ENCODE measurements at regions not wholly inside any gene's neighbourhood (a gene's known extent, or its start where the extent isn't known, plus 50 kb on each side); places are given as distances from the start of the nearest gene placed in this dataset.

DNA sequence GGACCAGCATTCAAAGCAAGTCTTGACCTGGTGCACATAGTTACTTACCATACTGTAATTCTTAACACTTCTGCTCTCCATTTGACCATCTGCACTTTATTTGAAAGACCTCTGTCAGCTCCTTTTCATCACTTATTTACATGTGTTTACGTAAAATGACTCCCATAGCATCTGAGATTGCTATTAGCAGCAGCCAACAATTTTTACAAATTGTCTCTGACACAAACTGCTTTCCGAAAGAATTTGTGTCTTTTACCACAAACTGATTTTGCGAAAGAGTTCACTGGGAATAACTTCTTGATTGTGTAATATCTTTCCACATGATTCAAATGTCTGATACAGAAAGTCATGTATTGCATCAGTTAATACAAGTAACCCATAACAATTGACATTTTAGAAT lies 144.1 kb upstream of the PEX5L start:
- BruUV-seq (replicated peaks): no TSS peak
- ChIA-PET POLR2A (no interaction called here), CTCF (ENCODE audit: low intra/inter-chr PET ratio) (no interaction called here)
- Histone ChIP-seq H3K4me3 (no peak overlapping the region), H3K9me3 (replicated peaks; ENCODE audit: control insufficient read depth, insufficient read depth, low read depth, low read length) (no peaks in the 10 kb centered on the region), H3K4me2 (ENCODE audit: insufficient read depth, low read length) (no peak overlapping the region), H3K27ac (ENCODE audit: extremely low read depth, low read depth, low read length) (no peak overlapping the region), H3K4me1 (replicated peaks in 1 of 2; ENCODE audit: control insufficient read depth in 2 of 2, insufficient read depth in 2 of 2, low read length in 2 of 2) (no peaks in the 10 kb centered on the region), H3K9ac (ENCODE audit: insufficient read depth in 1 of 2, low read depth in 2 of 2, low read length in 2 of 2) (no peak overlapping the region), H2AFZ (ENCODE audit: low read depth, low read length) (no peak overlapping the region), H3K9me1 (ENCODE audit: control insufficient read depth, insufficient read depth, low read length) (no peaks in the 10 kb centered on the region), H4K20me1 (replicated peaks; ENCODE audit: control insufficient read depth, insufficient read depth, low read length) (no peaks in the 10 kb centered on the region), H3K79me2 (ENCODE audit: control insufficient read depth, insufficient read depth, low read length) (no peaks in the 10 kb centered on the region), H3K36me3 (ENCODE audit: control insufficient read depth, insufficient read depth, low read length) (no peaks in the 10 kb centered on the region), H3K27me3 (ENCODE audit: control insufficient read depth in 2 of 2, insufficient read depth in 2 of 2, low read length in 2 of 2) (no peaks in the 10 kb centered on the region)
- DNase-seq (ENCODE audit: extremely low read depth in 1 of 4, low spot score in 3 of 4) (no peak), FAIRE-seq (no peak), ATAC-seq (no peak)
- intact Hi-C loops (cut with micrococcal nuclease): no loop called here
- in situ Hi-C loops (cut with MboI): no loop called here
- WGBS (ENCODE audit: insufficient coverage, low coverage, missing lambda C conversion rate): 2% methylated on average over 3 of the region's 3 CpGs
- no peak for TF ChIP-seq CEBPG (CRISPR knock-in tag; IDR thresholded peaks at IDR 0.05)
- TF ChIP-seq CEBPG (tag; conservative IDR thresholded peaks at IDR 0.05 in 1 of 2, IDR thresholded peaks at IDR 0.05 in 1 of 2): peak; percentile 23 to 55; a peak in 2 of 4 replicates
- no peak for TF ChIP-seq CCNT2 (IDR thresholded peaks at IDR 0.05; ENCODE audit: borderline replicate concordance, extremely low read depth, insufficient read length, low read depth, low read length)
- no peak for TF ChIP-seq RNF219 (CRISPR knock-in tag; IDR thresholded peaks at IDR 0.05)
- TF ChIP-seq ZNF639 (CRISPR knock-in tag; conservative IDR thresholded peaks at IDR 0.05 in 1 of 2, IDR thresholded peaks at IDR 0.05 in 1 of 2): no peak
- TF ChIP-seq CEBPB (tag; IDR thresholded peaks at IDR 0.05): peak; percentile 63
